ENCODE measurements at regions not wholly inside any gene's neighbourhood (a gene's known extent, or its start where the extent isn't known, plus 50 kb on each side); places are given as distances from the start of the nearest gene placed in this dataset.
"Not testable (repeated sequence)": the region's sequence is repeated elsewhere in the genome, so short reads cannot be mapped to it uniquely, and the experiment has no call there.

- no peaks in the 10 kb centered on the region for H3K9me3 ChIP-seq
- ATAC-seq = no peak
- H3K4me1 ChIP-seq = no peaks in the 10 kb centered on the region
- TF ChIP-seq POLR2A (IDR thresholded peaks at IDR 0.05) (no peak), POLR2AphosphoS5 (IDR thresholded peaks at IDR 0.05) (no peak), CTCF (IDR thresholded peaks at IDR 0.05) (no peak), EP300 (IDR thresholded peaks at IDR 0.05) (no peak)
- WGBS, 2 donors (ENCODE audit: low coverage in 1 of 2) = 100% methylated on average over 1 of the region's 1 CpG; no CpG with 5 or more reads in 1 of the 2 donors
- no peak overlapping the region for H3K27ac ChIP-seq
- H3K36me3 ChIP-seq = peaks cover 0 to 6% of the 10 kb centered on the region in 2 donors
- H3K27me3 ChIP-seq = no peaks in the 10 kb centered on the region
- H3K4me3 ChIP-seq = no peak overlapping the region
These were observed 422.9 kb upstream of the AMELY start for GRCh38 chrY:7334449-7334848.

GRCh38 chrY:7326296-7327246 lies 415.0 kb upstream of the AMELY start:
- H3K27ac ChIP-seq = no peak overlapping the region
- 82% methylated on average over 7 of the region's 9 CpGs; no CpG with 5 or more reads in 1 of the 2 donors for WGBS, 2 donors (ENCODE audit: low coverage in 1 of 2)
- H3K36me3 ChIP-seq = peaks cover 0 to 9% of the 10 kb centered on the region in 2 donors
- no peaks in the 10 kb centered on the region for H3K4me1 ChIP-seq
- no peak overlapping the region for H3K4me3 ChIP-seq
- ATAC-seq = no peak
- no peak for TF ChIP-seq CTCF (IDR thresholded peaks at IDR 0.05)
- TF ChIP-seq POLR2AphosphoS5 (IDR thresholded peaks at IDR 0.05) = no peak
- no peak for TF ChIP-seq POLR2A (IDR thresholded peaks at IDR 0.05)
- no peak for TF ChIP-seq EP300 (IDR thresholded peaks at IDR 0.05)
- no peaks in the 10 kb centered on the region for H3K9me3 ChIP-seq
- no peaks in the 10 kb centered on the region for H3K27me3 ChIP-seq

- Histone ChIP-seq H3K4me3 (no peak overlapping the region), H3K27ac (no peak overlapping the region), H3K36me3 (peaks cover 0 to 9% of the 10 kb centered on the region in 2 donors), H3K27me3 (no peaks in the 10 kb centered on the region), H3K4me1 (no peaks in the 10 kb centered on the region), H3K9me3 (no peaks in the 10 kb centered on the region)
- TF ChIP-seq EP300 (IDR thresholded peaks at IDR 0.05) = no peak
- TF ChIP-seq POLR2A (IDR thresholded peaks at IDR 0.05) = no peak
- TF ChIP-seq CTCF (IDR thresholded peaks at IDR 0.05) = no peak
- no peak for TF ChIP-seq POLR2AphosphoS5 (IDR thresholded peaks at IDR 0.05)
- ATAC-seq = no peak
- no CpG with 5 or more reads among the region's 13 CpGs for WGBS, 2 donors (ENCODE audit: low coverage in 1 of 2)
These were observed 414.0 kb upstream of the AMELY start for GRCh38 chrY:7325531-7325930.

GRCh38 chrY:7320751-7321150 lies 409.2 kb upstream of the AMELY start:
- TF ChIP-seq EP300 (IDR thresholded peaks at IDR 0.05) (no peak), POLR2AphosphoS5 (IDR thresholded peaks at IDR 0.05) (no peak), POLR2A (IDR thresholded peaks at IDR 0.05) (no peak), CTCF (IDR thresholded peaks at IDR 0.05) (no peak)
- no peaks in the 10 kb centered on the region for H3K9me3 ChIP-seq
- 100% methylated on average over 1 of the region's 5 CpGs; no CpG with 5 or more reads in 1 of the 2 donors for WGBS, 2 donors (ENCODE audit: low coverage in 1 of 2)
- H3K36me3 ChIP-seq = peaks cover 0 to 9% of the 10 kb centered on the region in 2 donors
- H3K27ac ChIP-seq = no peak overlapping the region
- H3K27me3 ChIP-seq = no peaks in the 10 kb centered on the region
- no peaks in the 10 kb centered on the region for H3K4me1 ChIP-seq
- no peak overlapping the region for H3K4me3 ChIP-seq
- ATAC-seq = no peak

- WGBS, 2 donors (ENCODE audit: low coverage in 1 of 2) = no CpG with 5 or more reads among the region's 4 CpGs
- H3K27me3 ChIP-seq, ATAC-seq, H3K4me1 ChIP-seq, H3K36me3 ChIP-seq, H3K4me3 ChIP-seq, H3K9me3 ChIP-seq, H3K27ac ChIP-seq: not testable (repeated sequence)
These were observed 408.6 kb upstream of the AMELY start for GRCh38 chrY:7320171-7320570.
